DND-41 (cell line): ENCODE measurements at regions not wholly inside any gene's neighbourhood (a gene's known extent, or its start where the extent isn't known, plus 50 kb on each side); places are given as distances from the start of the nearest gene placed in this dataset.

Source experiments
- ATAC-seq: fragments of 200-7000 bp; cut with Tn5 transposase; 3 replicates; pipeline ENCODE4 v1.9.1; 2021; ENCODE audit warnings: low read depth; ENCODE audit not compliant: insufficient read depth
- DNase-seq: peaks from one replicate; pipeline ENCODE4 v3.0.0-alpha.2; 2020
- H2AFZ ChIP-seq: 2 replicates; pipeline ENCODE4 v1.6.0; 2012; ENCODE audit warnings: low read depth, low read length
- H3K27ac ChIP-seq: 2 replicates; pipeline ENCODE4 v1.5.1; 2012; ENCODE audit warnings: low read length, inconsistent platforms
- H3K27me3 ChIP-seq: fragments of 200-600 bp; sonication (generic); 2 replicates; pipeline ENCODE4 v1.6.0; 2012; ENCODE audit warnings: low read length, mild to moderate bottlenecking, inconsistent platforms; ENCODE audit not compliant: insufficient read depth, poor library complexity
- H3K36me3 ChIP-seq: 2 replicates; pipeline ENCODE4 v1.5.1; 2012; ENCODE audit warnings: low read length, inconsistent platforms; ENCODE audit not compliant: insufficient read depth
- H3K4me1 ChIP-seq: 2 replicates; pipeline ENCODE4 v1.5.1; 2012; ENCODE audit warnings: mild to moderate bottlenecking, low read length; ENCODE audit not compliant: insufficient read depth
- H3K4me2 ChIP-seq: 2 replicates; pipeline ENCODE4 v1.6.0; 2012; ENCODE audit warnings: mild to moderate bottlenecking, moderate library complexity, low read length, inconsistent platforms; ENCODE audit not compliant: insufficient read depth
- H3K4me3 ChIP-seq, 2 experiments: fragments of 200-600 bp in 1 of 2; shearing (Covaris generic) in 1 of 2; 2 replicates each; pipeline ENCODE4 v1.5.1; 2012 to 2016; ENCODE audit warnings: inconsistent platforms in 2 of 2, low read length in 2 of 2, mild to moderate bottlenecking in 2 of 2, low read depth in 1 of 2, moderate library complexity in 1 of 2
- H3K79me2 ChIP-seq: 2 replicates; pipeline ENCODE4 v1.6.0; 2012; ENCODE audit warnings: low read length, inconsistent platforms; ENCODE audit not compliant: insufficient read depth
- H3K9ac ChIP-seq: 2 replicates; pipeline ENCODE4 v1.6.0; 2012; ENCODE audit warnings: low read depth, mild to moderate bottlenecking, inconsistent platforms, low read length, moderate library complexity
- H3K9me3 ChIP-seq: 2 replicates; pipeline ENCODE4 v1.5.1; 2012; ENCODE audit warnings: low read length, moderate library complexity, mild to moderate bottlenecking, inconsistent platforms; ENCODE audit not compliant: insufficient read depth, severe bottlenecking
- H4K20me1 ChIP-seq: 2 replicates; pipeline ENCODE4 v1.6.0; 2012; ENCODE audit warnings: low read length; ENCODE audit not compliant: insufficient read depth
- CTCF ChIP-seq: IDR thresholded peaks from 2 replicates; pipeline ENCODE4 v1.5.1; 2012; ENCODE audit warnings: borderline replicate concordance, low read length, moderate library complexity, mild to moderate bottlenecking; ENCODE audit not compliant: poor library complexity, severe bottlenecking; ENCODE audit errors: extremely low read depth
- EZH2 ChIP-seq: IDR thresholded peaks from 3 replicates; pipeline ENCODE4 v1.6.1; 2012; ENCODE audit warnings: borderline replicate concordance, low read depth, mild to moderate bottlenecking, moderate library complexity, low read length, inconsistent platforms; ENCODE audit not compliant: severe bottlenecking

DNA sequence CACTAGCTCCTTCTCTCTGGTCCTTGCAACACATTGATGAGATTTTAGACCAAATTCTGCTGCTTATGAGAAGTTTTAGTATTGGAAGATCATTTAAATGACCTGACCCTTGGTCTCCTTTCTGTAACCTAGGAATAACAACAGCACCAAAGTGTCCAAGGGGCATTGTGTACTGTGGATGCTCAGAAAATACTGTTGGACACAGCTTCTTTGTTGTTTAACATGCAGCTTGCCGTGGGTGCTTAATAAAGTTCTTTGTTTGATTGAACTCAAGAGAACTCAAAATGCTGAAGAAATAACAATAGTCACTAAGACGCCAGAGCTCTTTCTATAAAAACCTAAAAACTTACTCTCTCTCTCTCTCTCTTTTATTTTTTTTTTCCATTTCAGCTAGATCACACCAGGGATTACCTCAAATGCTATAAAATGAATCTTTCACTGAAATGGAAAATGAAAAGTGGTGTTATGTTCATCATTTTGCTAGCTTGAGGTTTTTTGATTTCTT is 548.9 kb upstream of the CDH8 start:
- no peaks in the 10 kb centered on the region for H3K9me3 ChIP-seq
- H3K4me1 ChIP-seq, result no peaks in the 10 kb centered on the region

DNA sequence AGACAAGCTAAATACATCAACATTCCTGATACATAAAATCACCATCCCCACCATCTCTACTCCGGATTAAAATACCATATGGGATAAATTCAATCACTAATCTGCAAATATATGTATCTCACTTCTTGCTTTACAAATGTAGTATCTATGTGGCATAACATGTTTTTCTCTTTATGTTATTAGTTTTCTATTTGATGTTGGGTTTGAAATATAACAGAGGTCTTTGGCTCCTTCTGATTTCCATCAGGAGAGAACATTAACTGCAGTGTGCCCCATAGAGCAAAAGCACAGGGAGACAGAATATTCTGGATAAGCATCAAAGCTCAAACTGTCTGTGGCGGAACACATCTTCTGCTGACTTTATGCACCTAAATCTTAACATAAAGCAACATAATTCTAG is 547.2 kb upstream of the CDH8 start:
- no peak overlapping the region for H3K4me2 ChIP-seq
- ATAC-seq, result no peak

More for the DNA sequence above, 548.9 kb upstream of the CDH8 start:
- ATAC-seq, result no peak
- Histone ChIP-seq H3K27me3 (no peaks in the 10 kb centered on the region), H3K36me3 (no peaks in the 10 kb centered on the region), H3K9ac (no peak overlapping the region), H3K4me3 (no peak overlapping the region), H3K4me2 (no peak overlapping the region), H4K20me1 (no peaks in the 10 kb centered on the region), H3K79me2 (no peaks in the 10 kb centered on the region), H2AFZ (no peak overlapping the region), H3K27ac (no peak overlapping the region)
- TF ChIP-seq CTCF (no peak), EZH2 (no peak)
- DNase-seq, result no peak

GRCh38 chr16:62573466-62573865 is 537.2 kb upstream of the CDH8 start:
- Histone ChIP-seq H3K27ac (no peak overlapping the region), H3K4me2 (no peak overlapping the region), H2AFZ (no peak overlapping the region), H3K36me3 (no peaks in the 10 kb centered on the region), H3K4me3 (no peak overlapping the region), H3K27me3 (no peaks in the 10 kb centered on the region), H4K20me1 (no peaks in the 10 kb centered on the region), H3K4me1 (no peaks in the 10 kb centered on the region), H3K9ac (no peak overlapping the region), H3K9me3 (no peaks in the 10 kb centered on the region), H3K79me2 (no peaks in the 10 kb centered on the region)
- no peak for TF ChIP-seq CTCF
- TF ChIP-seq EZH2, result no peak
- no peak for DNase-seq
- ATAC-seq, result no peak

More for the DNA sequence above, 547.2 kb upstream of the CDH8 start:
- Histone ChIP-seq H3K27me3 (no peaks in the 10 kb centered on the region), H4K20me1 (no peaks in the 10 kb centered on the region), H3K9me3 (no peaks in the 10 kb centered on the region), H3K9ac (no peak overlapping the region), H3K4me3 (no peak overlapping the region), H2AFZ (no peak overlapping the region), H3K4me1 (no peaks in the 10 kb centered on the region), H3K27ac (no peak overlapping the region), H3K79me2 (no peaks in the 10 kb centered on the region), H3K36me3 (no peaks in the 10 kb centered on the region)
- no peak for TF ChIP-seq EZH2
- no peak for DNase-seq

DNA sequence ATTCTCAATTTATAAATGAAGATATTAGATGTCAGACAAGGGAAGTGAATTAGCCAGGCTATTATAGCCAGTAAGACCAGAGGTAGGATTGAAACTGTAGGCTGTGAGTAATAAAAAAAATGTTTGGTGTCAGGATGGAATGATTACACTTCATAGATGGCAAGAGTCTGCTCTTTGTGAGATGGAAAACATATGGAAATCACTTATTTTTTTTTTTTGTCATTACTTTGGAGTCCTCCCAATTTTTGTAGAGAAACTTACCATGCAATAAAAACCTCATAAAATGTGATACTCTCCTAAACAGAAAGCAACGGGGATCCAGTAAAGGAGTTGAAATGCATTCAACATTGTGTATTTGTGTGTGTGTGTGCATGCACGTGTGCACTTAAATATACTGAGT is 532.7 kb upstream of the CDH8 start:
- no peak for DNase-seq
- Histone ChIP-seq H3K27ac (no peak overlapping the region), H3K4me2 (no peak overlapping the region), H3K4me1 (no peaks in the 10 kb centered on the region), H3K79me2 (no peaks in the 10 kb centered on the region), H3K36me3 (no peaks in the 10 kb centered on the region), H4K20me1 (no peaks in the 10 kb centered on the region), H2AFZ (no peak overlapping the region), H3K27me3 (no peaks in the 10 kb centered on the region), H3K9me3 (no peaks in the 10 kb centered on the region), H3K9ac (no peak overlapping the region), H3K4me3 (no peak overlapping the region)
- no peak for ATAC-seq
- TF ChIP-seq CTCF (no peak), EZH2 (no peak)
